ENCODE measurements at regions not wholly inside any gene's neighbourhood (a gene's known extent, or its start where the extent isn't known, plus 50 kb on each side); places are given as distances from the start of the nearest gene placed in this dataset.

DNA sequence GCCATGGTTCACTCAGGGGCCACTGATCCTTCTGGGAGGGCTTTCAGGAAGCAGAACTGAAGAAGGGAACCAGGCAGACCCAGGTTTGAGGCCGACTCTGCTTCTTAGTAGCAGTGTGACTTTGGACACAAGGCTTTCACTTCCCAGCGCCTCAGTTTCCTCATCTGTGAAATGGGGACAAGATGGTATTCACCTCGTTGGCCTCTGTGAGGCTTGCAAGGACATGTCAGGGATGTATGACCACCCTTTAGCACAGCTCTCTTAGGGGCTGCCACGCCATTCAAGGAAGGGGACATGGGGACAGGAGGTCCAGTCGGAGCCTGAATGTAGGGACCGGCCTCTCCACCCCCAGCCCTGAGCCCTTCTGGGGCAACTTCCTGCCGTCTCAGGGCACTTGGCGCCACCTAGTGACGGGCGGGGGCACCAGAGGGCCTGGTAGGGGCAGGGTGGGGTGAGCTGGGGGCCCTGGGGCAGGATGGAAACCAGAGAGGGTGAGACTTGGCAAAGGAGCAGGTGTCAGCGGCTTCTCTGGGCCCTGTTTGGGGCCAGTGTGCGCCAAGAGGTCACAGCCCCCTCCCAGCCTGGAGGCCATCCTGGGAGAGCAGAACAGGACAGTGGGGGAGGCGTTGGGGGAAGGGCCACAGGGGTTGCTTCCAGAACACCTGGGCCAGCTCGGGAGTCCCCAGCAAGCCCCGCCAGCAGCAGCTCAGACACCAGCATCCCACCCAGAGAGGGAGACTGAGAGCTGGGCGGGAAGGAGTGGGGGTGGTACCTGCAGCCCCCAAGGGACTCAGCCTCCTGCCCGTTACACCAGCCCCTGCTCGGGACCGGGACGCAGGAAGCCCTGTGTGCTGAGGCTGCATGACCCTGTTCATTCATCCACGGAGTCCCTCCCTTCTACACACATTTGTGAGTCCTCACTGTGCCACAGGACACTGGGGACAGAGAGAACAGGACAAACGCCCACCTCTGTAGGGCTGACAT is 102.5 kb upstream of the TARDBP start:
- no peak for FAIRE-seq
- ChIA-PET POLR2A (ENCODE audit: partially characterized antibody) (no interaction called here), CTCF (ENCODE audit: partially characterized antibody) (interaction anchor here (0.6 to 5.6 kb wide), 57 partner anchors 9 to 476 kb away, joined by 3 to 59 read pairs (median 4); a partner anchor contains a TSS)

More for the DNA sequence above, 102.5 kb upstream of the TARDBP start:
- peak in 1 of 2 experiments; percentile 95 for DNase-seq (ENCODE audit: low read depth in 1 of 2, low spot score in 2 of 2)
- Histone ChIP-seq H3K79me1 (ENCODE audit: low read depth, low read length) (peaks cover 4% of the 10 kb centered on the region; the same call in 1 of the 2 replicates), H3K36me3 (ENCODE audit: control insufficient read depth in 2 of 4, insufficient read depth in 4 of 4, low read length in 3 of 4) (no peaks in the 10 kb centered on the region), H3K4me3 (ENCODE audit: extremely low read depth in 1 of 4, insufficient read depth in 2 of 4, low read depth in 3 of 4, low read length in 4 of 4) (no peak overlapping the region), H3K4me2 (ENCODE audit: insufficient read depth in 1 of 2, low read depth in 2 of 2, low read length in 2 of 2) (no peak overlapping the region), H3K9ac (replicated peaks in 1 of 4; ENCODE audit: extremely low read depth in 1 of 4, low read depth in 3 of 4, low read length in 3 of 4) (no peak overlapping the region), H3K56ac (replicated peaks; ENCODE audit: insufficient read length, low read depth, low read length) (no peak overlapping the region), H2BK120ac (replicated peaks; ENCODE audit: low read depth, low read length) (no peak overlapping the region), H3K9me3 (ENCODE audit: insufficient read depth in 2 of 2, low read depth in 1 of 2, low read length in 1 of 2) (no peaks in the 10 kb centered on the region), H2BK5ac (ENCODE audit: low read depth, low read length) (no peak overlapping the region), H3K27ac (ENCODE audit: low read depth, low read length) (no peak overlapping the region), H3K23me2 (ENCODE audit: low read depth, low read length) (no peaks in the 10 kb centered on the region), H3K14ac (ENCODE audit: insufficient read length) (no peak overlapping the region), H3K18ac (ENCODE audit: extremely low read depth, low read length) (no peak overlapping the region; the same call in 1 of the 2 replicates), H3K79me2 (ENCODE audit: control insufficient read depth in 1 of 2, insufficient read depth in 2 of 2, low read length in 2 of 2) (no peaks in the 10 kb centered on the region), H4K20me1 (replicated peaks in 1 of 2; ENCODE audit: control insufficient read depth in 1 of 2, insufficient read depth in 2 of 2, low read length in 2 of 2) (no peaks in the 10 kb centered on the region), H3K27me3 (replicated peaks in 1 of 4; ENCODE audit: control insufficient read depth in 3 of 4, extremely low read depth in 1 of 4, insufficient read depth in 3 of 4, low read length in 3 of 4) (no peaks in the 10 kb centered on the region), H2AFZ (ENCODE audit: low read length) (peak overlapping the region; percentile 73), H4K5ac (ENCODE audit: insufficient read length, low read depth, low read length) (no peak overlapping the region), H4K8ac (ENCODE audit: extremely low read depth, insufficient read depth, low read length) (no peak overlapping the region), H3K4ac (replicated peaks; ENCODE audit: insufficient read length, low read depth, low read length) (no peak overlapping the region), H2BK12ac (ENCODE audit: low read depth, low read length) (0 out of 2 replicates have a peak overlapping the region, but pooled peaks have one; percentile 50), H2AK5ac (ENCODE audit: low read depth, low read length) (no peak overlapping the region), H3K23ac (ENCODE audit: insufficient read length) (no peak overlapping the region), H4K91ac (replicated peaks; ENCODE audit: insufficient read length, low read length) (peak overlapping the region; percentile 83), H3K4me1 (replicated peaks in 1 of 4; ENCODE audit: control insufficient read depth in 3 of 4, insufficient read depth in 4 of 4, low read length in 3 of 4) (peaks cover 0 to 18% (median 10%) of the 10 kb centered on the region in 4 experiments; a peak in 6 of 7 replicates), H2BK20ac (ENCODE audit: low read length) (no peak overlapping the region), H2BK15ac (ENCODE audit: low read length) (peak overlapping the region; percentile 34; the same call in 1 of the 2 replicates)
- no peak for TF ChIP-seq KDM5A (IDR thresholded peaks at IDR 0.05; ENCODE audit: low read length)
- TF ChIP-seq, protein P1, sequence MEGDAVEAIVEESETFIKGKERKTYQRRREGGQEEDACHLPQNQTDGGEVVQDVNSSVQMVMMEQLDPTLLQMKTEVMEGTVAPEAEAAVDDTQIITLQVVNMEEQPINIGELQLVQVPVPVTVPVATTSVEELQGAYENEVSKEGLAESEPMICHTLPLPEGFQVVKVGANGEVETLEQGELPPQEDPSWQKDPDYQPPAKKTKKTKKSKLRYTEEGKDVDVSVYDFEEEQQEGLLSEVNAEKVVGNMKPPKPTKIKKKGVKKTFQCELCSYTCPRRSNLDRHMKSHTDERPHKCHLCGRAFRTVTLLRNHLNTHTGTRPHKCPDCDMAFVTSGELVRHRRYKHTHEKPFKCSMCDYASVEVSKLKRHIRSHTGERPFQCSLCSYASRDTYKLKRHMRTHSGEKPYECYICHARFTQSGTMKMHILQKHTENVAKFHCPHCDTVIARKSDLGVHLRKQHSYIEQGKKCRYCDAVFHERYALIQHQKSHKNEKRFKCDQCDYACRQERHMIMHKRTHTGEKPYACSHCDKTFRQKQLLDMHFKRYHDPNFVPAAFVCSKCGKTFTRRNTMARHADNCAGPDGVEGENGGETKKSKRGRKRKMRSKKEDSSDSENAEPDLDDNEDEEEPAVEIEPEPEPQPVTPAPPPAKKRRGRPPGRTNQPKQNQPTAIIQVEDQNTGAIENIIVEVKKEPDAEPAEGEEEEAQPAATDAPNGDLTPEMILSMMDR (IDR thresholded peaks at IDR 0.05; ENCODE audit: control extremely low read depth in 1 of 3, insufficient read depth in 1 of 3, low read depth in 1 of 3, low read length in 3 of 3): peak; percentile 73 to 84 (median 81)
- TF ChIP-seq RAD21 (IDR thresholded peaks at IDR 0.05 in 1 of 2, conservative IDR thresholded peaks at IDR 0.05 in 1 of 2; ENCODE audit: low read depth in 2 of 2, low read length in 2 of 2): peak; percentile 83 to 90
- peak in 1 of 2 experiments; percentile 72; a peak in 1 of 4 replicates for TF ChIP-seq HDAC2 (IDR thresholded peaks at IDR 0.05; ENCODE audit: borderline replicate concordance in 1 of 2, low read depth in 2 of 2, low read length in 2 of 2)
- TF ChIP-seq POLR2A (IDR thresholded peaks at IDR 0.05; ENCODE audit: control extremely low read depth in 1 of 2, low read depth in 2 of 2, low read length in 2 of 2): no peak
- TF ChIP-seq KDM1A (IDR thresholded peaks at IDR 0.05; ENCODE audit: borderline replicate concordance, low read length): peak; percentile 94
- WGBS, 2 experiments (ENCODE audit: extremely low coverage in 1 of 2, insufficient coverage in 1 of 2, insufficient read length in 1 of 2, insufficient replicate concordance in 2 of 2, low coverage in 1 of 2, low lambda C conversion rate in 2 of 2, missing lambda C conversion rate in 1 of 2): 58% methylated on average over 18 of the region's 22 CpGs; no CpG with 5 or more reads in 1 of the 2 experiments

Data from H1 (cell line).